GM21447 (cell line): ENCODE measurements at regions not wholly inside any gene's neighbourhood (a gene's known extent, or its start where the extent isn't known, plus 50 kb on each side); places are given as distances from the start of the nearest gene placed in this dataset.

Experiments used
- ATAC-seq: cut with Tn5 transposase; IDR thresholded peaks from one replicate; pipeline ENCODE4 v1.9.1; 2021; ENCODE audit not compliant: unreplicated experiment

GRCh38 chr5:174399411-174399810 lies 325.0 kb upstream of the MSX2 start:
- no peak for ATAC-seq

GRCh38 chr5:174400461-174400860 lies 323.9 kb upstream of the MSX2 start:
- no peak for ATAC-seq

GRCh38 chr5:174401793-174402192 lies 322.6 kb upstream of the MSX2 start:
- no peak for ATAC-seq

GRCh38 chr5:174402222-174402812 lies 322.1 kb upstream of the MSX2 start:
- ATAC-seq = no peak

GRCh38 chr5:174404848-174405247 lies 319.5 kb upstream of the MSX2 start:
- no peak for ATAC-seq

GRCh38 chr5:174409070-174409469 lies 315.3 kb upstream of the MSX2 start:
- no peak for ATAC-seq

GRCh38 chr5:174409971-174410370 lies 314.4 kb upstream of the MSX2 start:
- no peak for ATAC-seq

- ATAC-seq = no peak
Measured at GRCh38 chr5:174410716-174411478, 313.5 kb upstream of the MSX2 start.

- ATAC-seq = no peak
Measured at GRCh38 chr5:174411479-174411819, 312.9 kb upstream of the MSX2 start.

GRCh38 chr5:174412374-174412773 lies 312.0 kb upstream of the MSX2 start:
- ATAC-seq = no peak

GRCh38 chr5:174412941-174413340 lies 311.4 kb upstream of the MSX2 start:
- no peak for ATAC-seq

GRCh38 chr5:174413567-174414314 lies 310.6 kb upstream of the MSX2 start:
- no peak for ATAC-seq

- no peak for ATAC-seq
Measured at GRCh38 chr5:174414315-174414710, 310.1 kb upstream of the MSX2 start.

- ATAC-seq = no peak
Measured at GRCh38 chr5:174418809-174419539, 305.4 kb upstream of the MSX2 start.

- no peak for ATAC-seq
Measured at GRCh38 chr5:174419540-174420132, 304.7 kb upstream of the MSX2 start.

GRCh38 chr5:174420651-174421407 lies 303.6 kb upstream of the MSX2 start:
- no peak for ATAC-seq

GRCh38 chr5:174421408-174421805 lies 303.0 kb upstream of the MSX2 start:
- no peak for ATAC-seq

- ATAC-seq = no peak
Measured at GRCh38 chr5:174423558-174423957, 300.8 kb upstream of the MSX2 start.

GRCh38 chr5:174424219-174425053 lies 299.9 kb upstream of the MSX2 start:
- no peak for ATAC-seq
